ENCODE measurements at regions not wholly inside any gene's neighbourhood (a gene's known extent, or its start where the extent isn't known, plus 50 kb on each side); places are given as distances from the start of the nearest gene placed in this dataset.

GRCh38 chr6:155549028-155549798 lies 93.6 kb upstream of the NOX3 start:
- no peak overlapping the region for H3K27ac ChIP-seq
- no peak for DNase-seq (ENCODE audit: low read depth in 1 of 2, low spot score in 1 of 2)
- H3K36me3 ChIP-seq: no peaks in the 10 kb centered on the region
- no peak for TF ChIP-seq CTCF (IDR thresholded peaks at IDR 0.05; ENCODE audit: low read depth, low read length)
- H3K27me3 ChIP-seq: no peaks in the 10 kb centered on the region
- no peaks in the 10 kb centered on the region for H3K9me3 ChIP-seq (ENCODE audit: low read depth)
- H3K4me3 ChIP-seq: no peak overlapping the region
- no peaks in the 10 kb centered on the region for H3K4me1 ChIP-seq (ENCODE audit: low read depth)

GRCh38 chr6:155548576-155548975 lies 92.9 kb upstream of the NOX3 start:
- Histone ChIP-seq H3K27ac (no peak overlapping the region), H3K36me3 (no peaks in the 10 kb centered on the region), H3K9me3 (ENCODE audit: low read depth) (no peaks in the 10 kb centered on the region), H3K27me3 (no peaks in the 10 kb centered on the region), H3K4me1 (ENCODE audit: low read depth) (no peaks in the 10 kb centered on the region), H3K4me3 (no peak overlapping the region)
- no peak for DNase-seq (ENCODE audit: low read depth in 1 of 2, low spot score in 1 of 2)
- TF ChIP-seq CTCF (IDR thresholded peaks at IDR 0.05; ENCODE audit: low read depth, low read length): no peak

GRCh38 chr6:155544677-155545076 lies 89.0 kb upstream of the NOX3 start:
- Histone ChIP-seq H3K9me3 (ENCODE audit: low read depth) (no peaks in the 10 kb centered on the region), H3K27me3 (no peaks in the 10 kb centered on the region), H3K4me1 (ENCODE audit: low read depth) (no peaks in the 10 kb centered on the region), H3K27ac (no peak overlapping the region), H3K36me3 (no peaks in the 10 kb centered on the region), H3K4me3 (no peak overlapping the region)
- no peak for DNase-seq (ENCODE audit: low read depth in 1 of 2, low spot score in 1 of 2)
- TF ChIP-seq CTCF (IDR thresholded peaks at IDR 0.05; ENCODE audit: low read depth, low read length): no peak

- H3K27ac ChIP-seq: no peak overlapping the region
- H3K9me3 ChIP-seq (ENCODE audit: low read depth): no peaks in the 10 kb centered on the region
- no peaks in the 10 kb centered on the region for H3K36me3 ChIP-seq
- H3K4me3 ChIP-seq: no peak overlapping the region
- no peak for TF ChIP-seq CTCF (IDR thresholded peaks at IDR 0.05; ENCODE audit: low read depth, low read length)
- H3K4me1 ChIP-seq (ENCODE audit: low read depth): no peaks in the 10 kb centered on the region
- DNase-seq (ENCODE audit: low read depth in 1 of 2, low spot score in 1 of 2): peak in 1 of 2 donors; percentile 12
- H3K27me3 ChIP-seq: no peaks in the 10 kb centered on the region
Measured at GRCh38 chr6:155543166-155543847, 87.7 kb upstream of the NOX3 start.

- H3K36me3 ChIP-seq: no peaks in the 10 kb centered on the region
- no peaks in the 10 kb centered on the region for H3K4me1 ChIP-seq (ENCODE audit: low read depth)
- TF ChIP-seq CTCF (IDR thresholded peaks at IDR 0.05; ENCODE audit: low read depth, low read length): no peak
- H3K27ac ChIP-seq: no peak overlapping the region
- H3K27me3 ChIP-seq: no peaks in the 10 kb centered on the region
- H3K9me3 ChIP-seq (ENCODE audit: low read depth): no peaks in the 10 kb centered on the region
- DNase-seq (ENCODE audit: low read depth in 1 of 2, low spot score in 1 of 2): no peak
- H3K4me3 ChIP-seq: no peak overlapping the region
Measured at GRCh38 chr6:155542036-155542435, 86.4 kb upstream of the NOX3 start.
